ENCODE measurements at regions not wholly inside any gene's neighbourhood (a gene's known extent, or its start where the extent isn't known, plus 50 kb on each side); places are given as distances from the start of the nearest gene placed in this dataset.

GRCh38 chr3:99013077-99013476 lies 111.6 kb upstream of the DCBLD2 start:
- TF ChIP-seq TAF1 (IDR thresholded peaks at IDR 0.05; ENCODE audit: low read depth), result no peak
- TF ChIP-seq EP300 (conservative IDR thresholded peaks at IDR 0.05; ENCODE audit: poor library complexity, severe bottlenecking), result no peak
- TF ChIP-seq EZH2 (IDR thresholded peaks at IDR 0.05; ENCODE audit: borderline replicate concordance, insufficient read depth, low read length, poor library complexity, severe bottlenecking), result no peak
- TF ChIP-seq POLR2AphosphoS5 (IDR thresholded peaks at IDR 0.05), result no peak
- no peak for TF ChIP-seq MXI1 (conservative IDR thresholded peaks at IDR 0.05; ENCODE audit: poor library complexity, severe bottlenecking)
- TF ChIP-seq CTCF (IDR thresholded peaks at IDR 0.05; ENCODE audit: poor library complexity, severe bottlenecking), result no peak
- TF ChIP-seq SMC3 (conservative IDR thresholded peaks at IDR 0.05; ENCODE audit: poor library complexity), result no peak
- no peak for TF ChIP-seq RAD21 (conservative IDR thresholded peaks at IDR 0.05)
- no peak for TF ChIP-seq REST (IDR thresholded peaks at IDR 0.05; ENCODE audit: borderline replicate concordance)
- H4K20me1 ChIP-seq (ENCODE audit: insufficient read depth), result no peaks in the 10 kb centered on the region
- H2AFZ ChIP-seq (ENCODE audit: low read depth, low read length), result no peak overlapping the region
- no peak overlapping the region for H3K4me2 ChIP-seq (ENCODE audit: low read length)
- no peak overlapping the region for H3K4me3 ChIP-seq (ENCODE audit: low read length)
- no peak overlapping the region for H3K27ac ChIP-seq (ENCODE audit: low read length)
- no peaks in the 10 kb centered on the region for H3K27me3 ChIP-seq (ENCODE audit: insufficient read depth, low read depth, low read length)
- no peak overlapping the region for H3K9ac ChIP-seq (ENCODE audit: low read length)
- no peaks in the 10 kb centered on the region for H3K9me2 ChIP-seq (ENCODE audit: insufficient read depth, low read length)
- no peaks in the 10 kb centered on the region for H3K79me2 ChIP-seq (replicated peaks; ENCODE audit: insufficient read depth, low read length)
- H3F3A ChIP-seq (ENCODE audit: insufficient read depth, low read length, poor library complexity, severe bottlenecking), result no peaks in the 10 kb centered on the region
- H3K36me3 ChIP-seq (ENCODE audit: insufficient read depth, low read length), result no peaks in the 10 kb centered on the region
- H3K9me3 ChIP-seq (ENCODE audit: low read length), result no peaks in the 10 kb centered on the region

- TF ChIP-seq MXI1 (conservative IDR thresholded peaks at IDR 0.05; ENCODE audit: poor library complexity, severe bottlenecking), result no peak
- no peak for TF ChIP-seq EP300 (conservative IDR thresholded peaks at IDR 0.05; ENCODE audit: poor library complexity, severe bottlenecking)
- TF ChIP-seq RAD21 (conservative IDR thresholded peaks at IDR 0.05), result no peak
- TF ChIP-seq TAF1 (IDR thresholded peaks at IDR 0.05; ENCODE audit: low read depth), result no peak
- no peak for TF ChIP-seq SMC3 (conservative IDR thresholded peaks at IDR 0.05; ENCODE audit: poor library complexity)
- no peak for TF ChIP-seq EZH2 (IDR thresholded peaks at IDR 0.05; ENCODE audit: borderline replicate concordance, insufficient read depth, low read length, poor library complexity, severe bottlenecking)
- TF ChIP-seq CTCF (IDR thresholded peaks at IDR 0.05; ENCODE audit: poor library complexity, severe bottlenecking), result no peak
- TF ChIP-seq REST (IDR thresholded peaks at IDR 0.05; ENCODE audit: borderline replicate concordance), result no peak
- no peaks in the 10 kb centered on the region for H3K79me2 ChIP-seq (replicated peaks; ENCODE audit: insufficient read depth, low read length)
- no peaks in the 10 kb centered on the region for H3K9me3 ChIP-seq (ENCODE audit: low read length)
- no peak overlapping the region for H3K4me3 ChIP-seq (ENCODE audit: low read length)
- no peak overlapping the region for H3K4me2 ChIP-seq (ENCODE audit: low read length)
- no peaks in the 10 kb centered on the region for H3K27me3 ChIP-seq (ENCODE audit: insufficient read depth, low read depth, low read length)
- H2AFZ ChIP-seq (ENCODE audit: low read depth, low read length), result no peak overlapping the region
- H3K36me3 ChIP-seq (ENCODE audit: insufficient read depth, low read length), result no peaks in the 10 kb centered on the region
- H3K9me2 ChIP-seq (ENCODE audit: insufficient read depth, low read length), result no peaks in the 10 kb centered on the region
- no peak overlapping the region for H3K27ac ChIP-seq (ENCODE audit: low read length)
- H3F3A ChIP-seq (ENCODE audit: insufficient read depth, low read length, poor library complexity, severe bottlenecking), result no peaks in the 10 kb centered on the region
- H3K9ac ChIP-seq (ENCODE audit: low read length), result no peak overlapping the region
- no peaks in the 10 kb centered on the region for H4K20me1 ChIP-seq (ENCODE audit: insufficient read depth)
Measured at GRCh38 chr3:99012051-99012450, 110.6 kb upstream of the DCBLD2 start.

All from neural cell (in vitro differentiated cells).